ENCODE measurements at regions not wholly inside any gene's neighbourhood (a gene's known extent, or its start where the extent isn't known, plus 50 kb on each side); places are given as distances from the start of the nearest gene placed in this dataset.

- no peak for DNase-seq
Measured at GRCh38 chr18:64210401-64210949, 61.6 kb upstream of the LINC00305 start.

- DNase-seq, result no peak
Measured at GRCh38 chr18:64208516-64208915, 59.6 kb upstream of the LINC00305 start.

GRCh38 chr18:64207820-64208219 lies 58.9 kb upstream of the LINC00305 start:
- DNase-seq, result no peak

- DNase-seq, result no peak
Measured at GRCh38 chr18:64203295-64203694, 54.4 kb upstream of the LINC00305 start.

GRCh38 chr18:64202863-64203262 lies 54.0 kb upstream of the LINC00305 start:
- DNase-seq, result no peak

GRCh38 chr18:64202210-64202836 lies 53.4 kb upstream of the LINC00305 start:
- no peak for DNase-seq

- DNase-seq, result no peak
Measured at GRCh38 chr18:64201781-64202180, 52.9 kb upstream of the LINC00305 start.

GRCh38 chr18:64199581-64199980 lies 50.7 kb upstream of the LINC00305 start:
- no peak for DNase-seq
